Neural progenitor cell (in vitro differentiated cells): ENCODE measurements at regions not wholly inside any gene's neighbourhood (a gene's known extent, or its start where the extent isn't known, plus 50 kb on each side); places are given as distances from the start of the nearest gene placed in this dataset.

Experiments
- DNase-seq: peaks from one replicate; pipeline ENCODE4 v3.0.0-alpha.2; 2016; ENCODE audit warnings: low spot score
- H2AFZ ChIP-seq: fragments of 200-600 bp; sonication (generic); replicated peaks from 2 replicates; pipeline ENCODE4 v1.6.1; 2016; ENCODE audit warnings: antibody characterized with exemption
- H3F3A ChIP-seq: fragments of 200-600 bp; sonication (generic); 2 replicates; pipeline ENCODE4 v1.6.1; 2016; ENCODE audit warnings: antibody characterized with exemption, low read depth
- H3K27ac ChIP-seq: fragments of 200-600 bp; sonication (generic); 2 replicates; pipeline ENCODE4 v1.5.1; 2016; ENCODE audit warnings: mild to moderate bottlenecking
- H3K27me3 ChIP-seq: fragments of 200-600 bp; sonication (generic); 2 replicates; pipeline ENCODE4 v1.6.1; 2016; ENCODE audit warnings: mild to moderate bottlenecking, moderate library complexity
- H3K36me3 ChIP-seq: fragments of 200-600 bp; sonication (generic); 2 replicates; pipeline ENCODE4 v1.5.1; 2016
- H3K4me1 ChIP-seq: fragments of 200-600 bp; sonication (generic); 2 replicates; pipeline ENCODE4 v1.6.1; 2016; ENCODE audit warnings: mixed run types
- H3K4me2 ChIP-seq: fragments of 200-600 bp; sonication (generic); 2 replicates; pipeline ENCODE4 v1.6.1; 2016
- H3K4me3 ChIP-seq: fragments of 200-600 bp; sonication (generic); 2 replicates; pipeline ENCODE4 v1.5.1; 2016
- H3K79me2 ChIP-seq: fragments of 200-600 bp; sonication (generic); 2 replicates; pipeline ENCODE4 v1.6.1; 2016; ENCODE audit warnings: low read depth
- H3K9ac ChIP-seq: fragments of 200-600 bp; sonication (generic); 2 replicates; pipeline ENCODE4 v1.6.1; 2016
- H3K9me3 ChIP-seq: fragments of 200-600 bp; sonication (generic); 2 replicates; pipeline ENCODE4 v1.5.1; 2016; ENCODE audit warnings: low read depth
- H4K20me1 ChIP-seq: fragments of 200-600 bp; sonication (generic); 2 replicates; pipeline ENCODE4 v1.6.1; 2016; ENCODE audit warnings: low read depth
- H3K27ac Mint-ChIP-seq: 3 replicates; pipeline ENCODE4 v1.8.0; 2021; ENCODE audit warnings: mixed read lengths
- H3K27me3 Mint-ChIP-seq: 2 replicates; pipeline ENCODE4 v1.8.0; 2022; ENCODE audit warnings: low read depth, mild to moderate bottlenecking, inconsistent platforms, moderate library complexity, mixed read lengths; ENCODE audit not compliant: insufficient read depth
- H3K36me3 Mint-ChIP-seq: 3 replicates; pipeline ENCODE4 v1.8.0; 2021; ENCODE audit warnings: mixed read lengths
- H3K4me1 Mint-ChIP-seq: 3 replicates; pipeline ENCODE4 v1.8.0; 2021; ENCODE audit warnings: mixed read lengths
- H3K4me3 Mint-ChIP-seq: 3 replicates; pipeline ENCODE4 v1.8.0; 2021; ENCODE audit warnings: mild to moderate bottlenecking, moderate library complexity, mixed read lengths
- H3K9me3 Mint-ChIP-seq: 3 replicates; pipeline ENCODE4 v1.8.0; 2020; ENCODE audit warnings: mixed read lengths
- CTCF ChIP-seq: fragments of 200-600 bp; sonication (generic); IDR thresholded peaks from 2 replicates; pipeline ENCODE4 v1.5.1; 2017; ENCODE audit warnings: antibody characterized with exemption, mild to moderate bottlenecking
- EZH2 ChIP-seq: fragments of 200-600 bp; sonication (generic); IDR thresholded peaks from 2 replicates; pipeline ENCODE4 v1.6.1; 2017; ENCODE audit warnings: antibody characterized with exemption, mild to moderate bottlenecking, moderate library complexity
- EZH2phosphoT487 ChIP-seq: fragments of 200-600 bp; sonication (generic); IDR thresholded peaks from 2 replicates; pipeline ENCODE4 v1.6.1; 2017; ENCODE audit warnings: antibody characterized with exemption

- H4K20me1 ChIP-seq: no peaks in the 10 kb centered on the region
- peaks cover 6% of the 10 kb centered on the region for H3K4me1 Mint-ChIP-seq
- TF ChIP-seq CTCF: no peak
- no peak for TF ChIP-seq EZH2phosphoT487
- no peak for TF ChIP-seq EZH2
- no peaks in the 10 kb centered on the region for H3K9me3 ChIP-seq
- no peak overlapping the region for H3K27ac Mint-ChIP-seq
- no peak overlapping the region for H2AFZ ChIP-seq
- no peak overlapping the region for H3K9ac ChIP-seq
- H3K4me3 ChIP-seq: no peak overlapping the region
- no peaks in the 10 kb centered on the region for H3K79me2 ChIP-seq
- H3K9me3 Mint-ChIP-seq: peaks cover 2% of the 10 kb centered on the region
- no peak overlapping the region for H3K4me3 Mint-ChIP-seq
- no peaks in the 10 kb centered on the region for H3K36me3 ChIP-seq
- H3K27me3 ChIP-seq: no peaks in the 10 kb centered on the region
- H3K27ac ChIP-seq: no peak overlapping the region
- H3K27me3 Mint-ChIP-seq: peaks cover 10% of the 10 kb centered on the region
- H3K4me1 ChIP-seq: peaks cover 4% of the 10 kb centered on the region
- no peak for DNase-seq
- H3K4me2 ChIP-seq: no peak overlapping the region
- no peaks in the 10 kb centered on the region for H3K36me3 Mint-ChIP-seq
- H3F3A ChIP-seq: no peaks in the 10 kb centered on the region
Observed at GRCh38 chr16:65965628-65966027, 400.9 kb upstream of the CDH5 start.

- H3K27ac ChIP-seq: no peak overlapping the region
- no peaks in the 10 kb centered on the region for H3K9me3 ChIP-seq
- TF ChIP-seq EZH2phosphoT487: no peak
- TF ChIP-seq CTCF: no peak
- no peak for TF ChIP-seq EZH2
- H3K27me3 ChIP-seq: no peaks in the 10 kb centered on the region
- no peak overlapping the region for H3K4me2 ChIP-seq
- no peak overlapping the region for H3K9ac ChIP-seq
- H3K4me1 Mint-ChIP-seq: peaks cover 6% of the 10 kb centered on the region
- peaks cover 10% of the 10 kb centered on the region for H3K27me3 Mint-ChIP-seq
- H3K4me3 Mint-ChIP-seq: no peak overlapping the region
- H3K4me1 ChIP-seq: peaks cover 4% of the 10 kb centered on the region
- H3K36me3 ChIP-seq: no peaks in the 10 kb centered on the region
- H3K4me3 ChIP-seq: no peak overlapping the region
- H2AFZ ChIP-seq: no peak overlapping the region
- no peaks in the 10 kb centered on the region for H3K79me2 ChIP-seq
- no peaks in the 10 kb centered on the region for H3F3A ChIP-seq
- DNase-seq: no peak
- no peak overlapping the region for H3K27ac Mint-ChIP-seq
- H3K9me3 Mint-ChIP-seq: no peaks in the 10 kb centered on the region
- no peaks in the 10 kb centered on the region for H4K20me1 ChIP-seq
- H3K36me3 Mint-ChIP-seq: no peaks in the 10 kb centered on the region
Observed at GRCh38 chr16:65964752-65965151, 401.7 kb upstream of the CDH5 start.

- Histone ChIP-seq H3K4me1 (peaks cover 4% of the 10 kb centered on the region), H4K20me1 (no peaks in the 10 kb centered on the region), H3K79me2 (no peaks in the 10 kb centered on the region), H3K27ac (no peak overlapping the region), H3K27me3 (no peaks in the 10 kb centered on the region), H3K4me3 (no peak overlapping the region), H3K9me3 (no peaks in the 10 kb centered on the region), H3K4me2 (no peak overlapping the region), H3K36me3 (no peaks in the 10 kb centered on the region), H3F3A (no peaks in the 10 kb centered on the region), H2AFZ (no peak overlapping the region), H3K9ac (no peak overlapping the region)
- no peak overlapping the region for H3K27ac Mint-ChIP-seq
- TF ChIP-seq EZH2phosphoT487: no peak
- no peak for TF ChIP-seq EZH2
- TF ChIP-seq CTCF: no peak
- H3K36me3 Mint-ChIP-seq: no peaks in the 10 kb centered on the region
- no peak overlapping the region for H3K4me3 Mint-ChIP-seq
- H3K9me3 Mint-ChIP-seq: no peaks in the 10 kb centered on the region
- DNase-seq: no peak
- peaks cover 5% of the 10 kb centered on the region for H3K4me1 Mint-ChIP-seq
- peaks cover 10% of the 10 kb centered on the region for H3K27me3 Mint-ChIP-seq
Observed at GRCh38 chr16:65961476-65962143, 404.9 kb upstream of the CDH5 start.
